HEK293T (cell line): ENCODE measurements at regions not wholly inside any gene's neighbourhood (a gene's known extent, or its start where the extent isn't known, plus 50 kb on each side); places are given as distances from the start of the nearest gene placed in this dataset.

ENCODE experiments used
- BHLHE40 ChIP-seq: fragments of 450-650 bp; IDR thresholded peaks from 2 replicates; pipeline ENCODE4 v1.6.1; 2016; ENCODE audit warnings: mild to moderate bottlenecking, moderate library complexity, borderline replicate concordance
- ELF4 ChIP-seq: fragments of 450-650 bp; IDR thresholded peaks from 2 replicates; pipeline ENCODE4 v1.6.1; 2017; ENCODE audit warnings: antibody characterized with exemption
- FOXK2 ChIP-seq: fragments of 450-650 bp; IDR thresholded peaks from 2 replicates; pipeline ENCODE4 v1.6.1; 2016; ENCODE audit warnings: mild to moderate bottlenecking
- NFRKB ChIP-seq: fragments of 450-650 bp; IDR thresholded peaks from 2 replicates; pipeline ENCODE4 v1.6.1; 2016; ENCODE audit warnings: mild to moderate bottlenecking, moderate library complexity
- SP1 ChIP-seq: fragments of 450-650 bp; IDR thresholded peaks from 2 replicates; pipeline ENCODE4 v1.6.1; 2017
- SUZ12 ChIP-seq: fragments of 450-650 bp; IDR thresholded peaks from 2 replicates; pipeline ENCODE4 v1.6.1; 2016; ENCODE audit warnings: mild to moderate bottlenecking
- ZNF384 ChIP-seq: fragments of 450-650 bp; IDR thresholded peaks from 2 replicates; pipeline ENCODE4 v1.6.1; 2016
- TF ChIP-seq, protein P1 (sequence below): fragments of 450-650 bp; IDR thresholded peaks from 2 replicates; pipeline ENCODE4 v1.6.1; 2016

DNA sequence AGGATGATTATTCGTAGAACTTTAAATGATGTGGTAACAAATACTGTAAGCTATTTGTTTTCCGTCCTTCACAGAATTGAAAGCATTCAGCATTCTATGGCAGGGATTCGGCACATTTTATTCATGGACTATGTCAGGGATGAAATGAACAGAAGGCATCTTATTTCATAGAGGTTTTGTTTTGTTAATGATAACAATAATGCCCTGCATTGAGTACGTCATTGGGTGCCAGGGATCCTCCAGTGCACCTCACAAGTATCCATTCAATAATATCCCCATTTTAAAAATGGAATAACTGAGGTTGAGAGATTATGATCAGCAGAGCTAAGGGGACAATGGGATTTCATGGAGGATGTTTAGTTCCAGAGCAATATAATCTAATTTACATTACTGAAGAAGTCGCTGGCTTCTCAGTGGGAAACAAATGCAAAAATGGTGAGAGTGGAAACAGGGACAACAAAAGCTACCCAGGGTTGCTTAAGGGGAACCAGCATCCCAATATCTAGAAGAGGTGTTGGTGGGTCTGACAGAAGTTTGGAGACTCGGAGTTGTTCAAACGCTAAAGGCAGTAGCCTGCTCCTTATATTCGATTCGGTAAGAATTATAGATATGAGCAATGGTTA lies 985.7 kb upstream of the WWC1 start:
- TF ChIP-seq SUZ12 (no peak), FOXK2 (no peak), SP1 (no peak), BHLHE40 (no peak), ZNF384 (no peak), ELF4 (no peak), NFRKB (no peak)
- TF ChIP-seq, protein P1, sequence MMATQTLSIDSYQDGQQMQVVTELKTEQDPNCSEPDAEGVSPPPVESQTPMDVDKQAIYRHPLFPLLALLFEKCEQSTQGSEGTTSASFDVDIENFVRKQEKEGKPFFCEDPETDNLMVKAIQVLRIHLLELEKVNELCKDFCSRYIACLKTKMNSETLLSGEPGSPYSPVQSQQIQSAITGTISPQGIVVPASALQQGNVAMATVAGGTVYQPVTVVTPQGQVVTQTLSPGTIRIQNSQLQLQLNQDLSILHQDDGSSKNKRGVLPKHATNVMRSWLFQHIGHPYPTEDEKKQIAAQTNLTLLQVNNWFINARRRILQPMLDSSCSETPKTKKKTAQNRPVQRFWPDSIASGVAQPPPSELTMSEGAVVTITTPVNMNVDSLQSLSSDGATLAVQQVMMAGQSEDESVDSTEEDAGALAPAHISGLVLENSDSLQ = no peak
